ENCODE measurements at regions not wholly inside any gene's neighbourhood (a gene's known extent, or its start where the extent isn't known, plus 50 kb on each side); places are given as distances from the start of the nearest gene placed in this dataset.
"Not testable (repeated sequence)": the region's sequence is repeated elsewhere in the genome, so short reads cannot be mapped to it uniquely, and the experiment has no call there.

DNA sequence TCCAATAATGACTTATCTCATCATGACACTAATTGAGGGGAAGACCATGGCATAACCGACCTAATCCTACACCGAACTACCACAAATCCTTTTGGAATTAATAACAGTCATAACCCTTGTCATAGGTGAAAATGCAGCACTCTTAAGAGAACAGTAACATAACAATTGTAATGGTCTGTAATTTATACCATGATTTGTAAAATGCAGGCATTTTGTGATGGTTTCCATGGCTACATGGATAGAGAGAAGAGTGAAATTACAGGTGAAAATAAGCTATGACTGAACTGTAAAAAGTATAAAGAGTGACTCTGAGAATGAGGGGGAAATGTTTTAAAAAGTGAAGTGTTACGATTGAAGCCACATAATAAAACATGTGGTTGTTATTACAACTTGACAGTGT is 494.1 kb upstream of the SLC39A10 start:
- DNase-seq (ENCODE audit: low read depth in 2 of 2) = no peak

DNA sequence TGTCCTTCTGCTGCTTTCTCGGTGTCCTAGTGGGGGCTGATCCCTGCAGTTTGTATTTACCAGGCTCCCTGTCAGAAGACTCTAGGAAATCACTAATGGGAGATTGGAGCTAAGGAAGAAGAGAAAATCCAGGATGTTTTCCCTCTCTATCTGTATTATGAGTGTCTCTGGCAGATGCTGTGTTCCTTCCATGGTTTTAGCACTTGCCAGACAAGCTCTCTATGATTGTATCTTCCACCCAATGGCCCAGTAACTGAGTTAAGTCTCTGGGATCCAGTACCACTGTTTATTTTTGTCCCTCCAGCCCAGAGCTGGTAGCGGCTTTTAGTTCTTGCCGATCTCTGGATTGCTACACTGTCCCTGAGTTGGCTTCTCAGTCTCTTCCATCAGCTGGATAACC is 494.8 kb upstream of the SLC39A10 start:
- no peak for DNase-seq (ENCODE audit: low read depth in 2 of 2)

DNA sequence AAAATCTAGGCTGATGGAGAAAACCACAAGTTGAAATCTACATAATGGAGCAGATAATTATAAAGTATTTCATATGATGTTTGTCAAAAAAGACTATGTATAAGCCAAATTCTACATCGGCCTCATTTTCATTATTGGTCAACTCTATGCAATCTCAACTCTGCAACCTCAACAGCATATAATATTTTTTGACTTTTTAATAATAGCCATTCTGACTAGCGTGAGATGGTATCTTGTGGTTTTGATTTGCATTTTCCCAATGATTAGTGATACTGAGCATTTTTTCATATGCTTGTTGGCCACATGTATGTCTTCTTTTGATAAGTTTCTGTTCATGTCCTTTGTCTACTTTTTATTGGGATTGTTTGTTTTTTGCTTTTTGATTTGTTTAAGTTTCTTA is 496.1 kb upstream of the SLC39A10 start:
- DNase-seq (ENCODE audit: low read depth in 2 of 2) = no peak

DNA sequence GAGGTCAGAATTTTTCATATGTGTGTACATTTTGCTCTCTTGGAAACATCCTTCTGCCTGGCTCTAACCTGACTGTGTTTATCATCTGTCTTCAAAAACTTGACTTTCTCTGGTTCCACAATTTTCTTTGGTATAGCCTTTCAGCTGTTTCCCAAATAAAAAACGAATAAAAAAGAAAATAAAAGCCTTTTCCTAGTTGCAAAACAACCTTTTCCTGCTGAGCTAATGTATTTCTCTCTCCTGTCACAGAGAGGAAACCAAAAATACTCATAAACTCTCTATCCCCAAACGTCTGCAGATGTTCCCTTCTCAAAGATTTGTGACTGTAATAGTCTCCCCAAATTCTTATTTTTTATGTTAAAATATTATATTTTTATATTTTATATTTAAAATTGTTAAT is 505.3 kb upstream of the SLC39A10 start:
- DNase-seq (ENCODE audit: low read depth in 2 of 2) = no peak

DNA sequence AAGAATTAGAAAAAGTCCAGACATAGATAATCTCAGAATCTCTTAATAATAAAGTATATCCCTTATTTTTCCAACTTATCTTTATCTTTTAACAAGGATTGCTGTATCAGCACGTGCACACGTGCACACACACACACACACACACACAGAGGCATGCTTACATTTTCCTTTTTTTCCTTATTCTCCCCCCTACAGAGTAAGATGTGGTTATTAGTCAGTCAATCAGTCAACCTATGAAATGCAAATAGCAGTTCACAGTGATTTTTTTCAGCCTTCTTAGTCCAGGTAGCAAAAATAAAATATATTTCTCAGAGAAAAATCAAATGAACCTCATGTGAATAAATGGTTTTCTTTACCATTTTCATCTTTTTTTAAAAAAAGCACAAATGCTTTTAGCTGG is 506.2 kb upstream of the SLC39A10 start:
- DNase-seq (ENCODE audit: low read depth in 2 of 2) = no peak

DNA sequence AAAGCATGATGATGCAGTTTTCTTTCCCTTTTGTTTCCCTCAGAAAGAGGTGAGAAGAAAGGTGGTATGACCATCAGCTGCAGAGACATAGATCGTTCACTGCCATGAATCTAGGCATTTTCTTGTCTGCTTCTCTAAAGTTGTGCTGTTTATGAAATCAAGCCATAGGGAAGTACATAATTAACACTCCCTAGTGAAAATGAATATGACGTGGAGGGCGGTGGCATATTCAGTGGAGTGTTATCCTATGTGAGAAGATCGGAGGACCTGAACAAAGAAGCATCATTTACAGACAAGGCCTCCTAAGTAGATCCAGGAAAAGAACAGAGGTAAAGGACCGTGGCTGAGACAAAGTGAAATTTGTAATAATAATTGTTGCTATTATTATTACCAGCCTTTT is 509.0 kb upstream of the SLC39A10 start:
- no peak for DNase-seq (ENCODE audit: low read depth in 2 of 2)

DNA sequence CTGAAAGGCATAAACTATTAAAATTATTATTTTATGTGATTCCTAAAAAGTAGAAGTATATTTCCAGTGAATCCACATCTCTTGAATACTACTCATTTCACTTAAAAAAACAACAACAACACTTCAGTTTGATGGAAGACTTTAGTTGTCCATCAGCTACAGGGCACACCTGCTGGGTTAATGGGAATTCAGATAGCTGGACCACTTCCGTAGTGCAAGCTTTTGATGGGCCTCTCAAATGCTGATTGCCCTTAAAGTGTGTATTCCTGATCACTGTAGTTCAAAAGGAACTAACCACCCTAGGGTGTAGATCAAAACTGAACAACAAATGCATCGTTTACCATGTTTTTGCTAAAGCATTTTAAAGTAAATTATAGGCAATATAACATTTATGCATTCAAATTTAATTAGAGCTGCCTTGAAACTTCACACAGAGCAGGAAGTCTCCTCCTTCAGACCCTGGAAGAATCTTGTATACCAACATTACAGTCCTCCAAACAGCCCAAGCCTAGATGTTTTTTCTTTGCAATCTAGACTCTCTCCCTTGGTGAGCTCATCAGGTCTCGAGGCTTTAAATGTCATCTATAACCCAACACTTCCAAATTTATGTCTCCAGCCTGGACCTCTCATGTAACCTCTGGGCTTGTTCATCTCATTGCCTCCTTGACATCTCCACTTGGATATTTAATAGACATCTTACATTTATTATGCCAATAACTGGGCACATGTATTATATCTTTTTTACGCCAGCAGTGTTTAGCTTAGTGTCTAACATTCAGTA is 510.1 kb upstream of the SLC39A10 start:
- DNase-seq (ENCODE audit: low read depth in 2 of 2) = no peak

DNA sequence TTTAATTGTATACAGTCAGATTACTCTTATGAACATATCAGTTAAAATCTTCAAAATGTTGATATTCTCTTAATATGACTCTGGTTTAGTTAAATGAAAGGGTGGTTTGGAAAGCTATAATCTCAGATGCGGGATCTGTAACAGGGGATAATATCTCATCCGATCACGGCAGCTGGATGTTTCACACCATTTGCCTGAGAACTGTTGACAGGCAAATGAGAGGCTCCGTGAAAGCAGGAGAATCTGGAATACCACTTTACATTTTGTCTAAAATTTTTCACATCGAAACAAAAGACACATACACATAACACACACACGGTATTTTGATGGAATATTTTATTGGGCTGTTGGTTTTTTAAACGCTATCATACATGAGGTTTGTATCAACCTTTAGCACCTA is 518.6 kb upstream of the SLC39A10 start:
- DNase-seq (ENCODE audit: low read depth in 2 of 2) = no peak

DNA sequence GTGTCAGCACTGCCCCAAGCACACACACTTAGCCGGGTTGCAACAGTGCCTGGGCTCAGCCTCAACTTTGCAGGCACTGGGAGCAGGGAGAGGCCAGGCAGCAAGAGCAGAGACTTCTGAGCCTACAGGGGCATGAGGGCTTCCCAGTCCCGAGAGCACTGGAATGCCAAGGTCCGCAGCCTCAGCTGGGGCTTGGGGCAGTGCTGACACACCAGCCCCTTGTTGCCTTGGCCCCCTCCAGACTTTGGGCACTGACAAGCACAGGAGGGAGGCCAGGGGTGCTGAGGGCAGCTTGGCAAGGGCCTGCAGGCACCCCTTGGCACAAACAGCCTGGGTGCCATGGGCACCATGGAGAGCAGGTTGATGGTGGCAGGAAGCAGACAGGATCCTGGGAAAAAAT is 531.1 kb upstream of the SLC39A10 start:
- DNase-seq (ENCODE audit: low read depth in 2 of 2) = not testable (repeated sequence)

DNA sequence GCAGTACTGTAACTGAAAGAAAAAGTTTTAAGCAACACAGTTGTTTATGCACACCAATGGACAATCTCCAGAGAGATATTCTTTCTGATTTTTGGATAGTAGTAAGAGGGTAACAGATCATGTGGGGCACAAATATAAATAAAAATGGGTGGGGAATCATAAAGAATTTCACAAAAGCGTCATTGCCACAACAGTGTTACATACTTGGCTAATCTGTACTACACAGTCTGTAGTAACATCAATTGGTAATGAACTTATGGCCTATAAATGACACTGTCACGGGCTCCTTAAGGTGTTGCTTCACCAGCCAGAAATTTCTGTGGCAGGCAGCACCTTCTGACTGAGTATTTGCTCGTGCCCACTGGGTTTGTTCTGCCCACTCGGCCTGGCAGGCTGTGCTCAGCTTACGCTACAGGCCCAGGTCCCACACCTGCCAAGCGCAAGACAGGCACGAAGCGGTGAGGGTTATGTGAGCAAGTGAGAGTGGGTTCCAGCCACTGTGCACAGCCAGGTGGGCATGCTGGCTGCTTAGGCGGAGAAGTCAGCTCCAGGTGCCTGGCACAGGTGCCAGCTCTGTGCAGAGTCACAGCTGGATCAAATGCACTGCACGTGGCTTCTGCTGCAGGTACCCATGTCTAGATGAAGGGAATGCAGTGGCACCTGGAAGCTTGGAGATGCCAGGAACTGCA is 532.5 kb upstream of the SLC39A10 start:
- DNase-seq (ENCODE audit: low read depth in 2 of 2) = no peak

DNA sequence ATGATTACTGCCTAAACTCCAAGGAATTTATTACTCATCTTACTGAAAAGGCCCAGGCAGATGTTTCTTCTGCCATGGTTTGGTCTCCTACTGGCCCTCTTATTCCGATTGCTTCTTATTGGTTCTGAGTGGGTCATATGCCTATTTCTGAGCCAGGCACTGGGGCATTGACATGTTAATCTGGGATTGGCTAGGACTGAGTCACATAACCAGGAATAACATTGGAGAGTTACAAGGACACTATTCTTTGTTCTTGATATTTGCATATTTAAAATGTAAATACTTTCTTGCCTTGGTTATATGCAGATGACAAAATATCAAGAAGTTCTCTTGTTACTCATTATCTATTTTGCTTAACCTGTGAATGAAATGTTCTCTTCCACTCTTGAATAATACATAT is 534.4 kb upstream of the SLC39A10 start:
- no peak for DNase-seq (ENCODE audit: low read depth in 2 of 2)

DNA sequence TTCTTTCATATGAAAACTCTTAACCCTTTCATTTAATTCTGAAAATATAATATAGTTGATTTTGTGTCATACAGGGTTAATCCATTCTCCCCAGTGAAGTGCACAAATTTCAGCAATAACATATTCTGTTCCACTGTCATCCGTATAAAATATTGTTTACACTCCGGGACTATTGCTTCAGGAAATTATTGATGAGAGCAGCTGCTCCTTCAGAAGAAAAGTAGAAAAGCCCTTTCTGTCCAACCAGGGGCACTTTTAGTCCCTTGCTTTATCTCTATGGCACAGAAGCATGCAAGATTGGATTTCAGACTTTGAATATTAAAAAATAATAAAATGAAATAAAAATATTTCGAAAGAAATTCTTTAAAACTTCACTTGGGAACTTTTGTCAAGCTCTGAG is 535.7 kb upstream of the SLC39A10 start:
- no peak for DNase-seq (ENCODE audit: low read depth in 2 of 2)

DNA sequence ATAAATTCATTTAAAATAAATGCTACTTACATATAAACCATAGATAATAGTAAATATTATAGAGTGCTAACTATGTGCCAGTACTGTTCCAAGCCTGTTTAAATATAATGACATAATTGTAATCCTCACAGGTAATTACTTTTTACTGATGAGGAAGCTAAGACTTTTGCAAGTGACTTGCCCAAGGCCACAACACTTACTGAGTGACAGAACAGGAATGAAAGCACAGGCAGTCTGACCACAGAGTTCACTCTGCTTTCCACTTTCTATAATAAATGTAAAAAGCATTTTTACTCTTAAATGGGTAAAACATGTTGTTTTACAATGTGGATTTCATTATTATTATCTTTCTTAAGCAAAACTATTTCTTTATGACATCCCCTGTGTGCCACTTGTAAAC is 537.8 kb upstream of the SLC39A10 start:
- no peak for DNase-seq (ENCODE audit: low read depth in 2 of 2)

DNA sequence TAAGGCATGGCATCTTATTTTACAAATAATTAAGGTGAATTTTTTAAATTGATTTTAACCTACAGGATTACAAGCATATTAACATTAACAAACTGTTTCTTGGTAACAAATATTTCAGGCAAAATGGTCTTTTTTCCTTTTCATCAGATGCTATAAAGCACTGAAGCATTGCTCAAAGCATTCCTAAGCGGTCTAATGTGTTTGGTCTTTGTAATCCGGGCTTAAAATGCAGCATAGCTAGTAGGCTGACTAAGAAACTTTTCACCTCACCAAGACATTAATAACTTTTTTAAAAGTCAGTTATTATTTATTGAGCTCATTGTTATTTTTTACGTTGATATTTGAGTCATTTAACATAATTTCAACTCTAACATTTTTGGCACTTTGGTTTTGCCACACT is 538.8 kb upstream of the SLC39A10 start:
- DNase-seq (ENCODE audit: low read depth in 2 of 2) = no peak

DNA sequence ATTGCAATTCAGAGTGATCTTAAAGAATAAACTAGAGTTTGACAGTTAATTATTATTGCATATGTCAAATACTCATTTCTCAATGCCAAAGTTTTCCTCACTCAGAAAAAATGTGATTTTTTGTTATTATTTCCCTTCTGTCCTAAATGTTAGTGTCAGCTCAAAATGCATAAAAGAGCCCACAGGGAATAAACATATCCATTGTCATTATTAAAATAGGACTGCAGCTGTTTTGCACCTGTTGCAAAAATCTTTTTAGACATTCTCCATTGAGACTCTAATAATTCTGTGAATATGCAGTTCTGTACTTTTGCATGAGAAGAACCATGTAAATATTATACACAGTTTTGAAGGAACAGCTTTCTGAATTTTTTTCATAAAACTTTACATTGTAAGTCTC is 540.0 kb upstream of the SLC39A10 start:
- DNase-seq (ENCODE audit: low read depth in 2 of 2) = no peak

DNA sequence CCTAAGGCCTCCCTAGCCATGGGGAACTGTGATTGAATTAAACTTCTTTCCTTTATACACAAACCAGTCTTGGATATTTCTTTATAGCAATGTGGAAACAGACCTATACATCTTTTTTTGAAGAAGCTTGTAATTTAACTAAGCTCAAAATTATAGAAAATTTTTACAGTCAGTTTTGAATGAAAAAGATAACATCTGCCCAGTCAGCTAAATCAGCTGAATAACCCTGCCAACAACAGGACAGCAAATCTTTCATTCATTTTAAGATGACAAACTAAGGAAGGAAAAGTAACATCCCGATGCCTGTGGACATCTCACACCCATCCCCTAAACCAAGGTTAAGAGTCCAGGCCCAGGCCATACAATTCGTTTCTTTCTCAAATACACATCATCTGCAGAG is 541.3 kb upstream of the SLC39A10 start:
- DNase-seq (ENCODE audit: low read depth in 2 of 2) = no peak

DNA sequence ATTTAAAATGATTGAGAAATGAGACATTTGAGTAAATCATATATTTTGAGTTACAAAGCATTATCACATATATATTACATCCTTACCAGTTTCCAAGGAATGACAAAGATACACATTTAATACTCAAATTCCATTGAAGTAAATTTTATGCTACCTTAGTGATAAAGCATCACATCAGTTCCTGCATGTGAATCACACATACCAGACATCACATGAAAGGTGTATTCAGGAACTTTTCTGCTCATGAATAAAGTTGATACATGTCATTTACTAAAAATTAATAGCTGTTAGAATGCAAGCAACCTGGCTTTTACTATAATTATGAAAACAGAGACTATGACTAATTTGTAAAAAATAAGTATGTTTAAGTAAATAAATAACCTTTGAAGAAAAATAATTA is 548.8 kb upstream of the SLC39A10 start:
- no peak for DNase-seq (ENCODE audit: low read depth in 2 of 2)

DNA sequence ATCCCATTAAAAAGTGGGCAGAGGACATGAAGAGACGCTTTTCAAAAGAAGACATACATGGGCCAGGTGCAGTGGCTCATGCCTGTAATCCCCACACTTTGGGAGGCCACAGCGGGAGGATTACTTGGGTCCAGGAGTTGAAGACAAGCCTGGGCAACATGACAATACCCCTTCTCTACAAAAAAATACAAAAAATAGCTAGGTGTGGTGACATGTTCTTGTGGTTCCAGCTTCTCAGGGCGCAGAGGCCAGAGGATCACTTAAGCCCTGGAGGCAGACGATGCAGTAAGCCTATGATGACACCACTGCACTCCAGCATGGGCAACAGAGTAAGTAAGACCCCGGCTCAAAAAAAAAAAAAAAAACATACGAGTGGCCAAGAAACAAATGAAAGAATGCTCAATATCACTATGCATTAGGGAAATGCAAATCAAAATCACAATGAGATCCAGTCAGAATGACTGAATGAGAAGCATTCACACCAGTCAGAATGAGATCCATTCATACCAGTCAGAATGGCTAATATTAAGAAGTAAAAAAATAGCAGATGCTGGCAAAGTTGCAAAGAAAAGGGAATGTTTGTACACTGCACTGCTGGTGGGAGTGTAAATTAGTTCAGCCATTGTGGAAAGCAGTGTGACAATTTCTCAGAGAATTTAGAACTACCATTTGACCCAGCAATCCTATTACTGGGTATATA is 550.2 kb upstream of the SLC39A10 start:
- no peak for DNase-seq (ENCODE audit: low read depth in 2 of 2)

DNA sequence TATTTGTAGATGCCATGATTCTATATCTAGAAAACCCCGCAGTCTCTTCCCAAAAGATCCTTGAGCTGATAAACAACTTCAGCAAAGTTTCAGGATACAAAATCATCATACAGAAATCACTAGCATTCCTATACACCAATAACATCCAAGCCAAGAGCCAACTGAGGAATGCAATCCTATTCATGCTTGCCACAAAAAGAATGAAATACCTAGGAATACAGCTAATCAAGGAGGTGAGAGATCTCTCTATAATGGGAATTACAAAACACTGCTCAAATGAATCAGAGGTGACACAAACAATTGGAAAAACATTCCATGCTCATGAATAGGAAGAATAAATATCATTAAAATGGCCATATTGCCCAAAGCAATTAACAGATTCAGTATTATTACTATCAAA is 551.4 kb upstream of the SLC39A10 start:
- DNase-seq (ENCODE audit: low read depth in 2 of 2) = no peak

DNA sequence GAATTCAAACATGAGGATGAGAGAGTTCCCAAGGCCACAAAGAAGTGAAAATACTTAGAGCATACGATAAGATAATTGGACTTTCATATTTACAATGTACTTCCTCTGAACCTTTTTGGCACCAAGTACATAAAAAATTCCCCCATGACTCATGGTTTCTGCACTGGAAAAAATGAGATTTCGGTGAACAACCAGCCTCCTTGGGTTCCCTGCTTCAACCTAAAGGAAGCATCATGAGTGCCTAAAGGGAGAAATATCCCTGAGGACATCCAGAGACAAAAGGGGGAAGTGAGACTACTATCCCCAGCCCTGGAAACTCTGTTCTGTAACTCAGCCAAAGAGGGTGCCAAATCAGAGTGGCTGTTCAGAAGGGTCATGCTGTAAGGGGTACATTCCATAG is 562.7 kb upstream of the SLC39A10 start:
- DNase-seq (ENCODE audit: low read depth in 2 of 2) = no peak

DNA sequence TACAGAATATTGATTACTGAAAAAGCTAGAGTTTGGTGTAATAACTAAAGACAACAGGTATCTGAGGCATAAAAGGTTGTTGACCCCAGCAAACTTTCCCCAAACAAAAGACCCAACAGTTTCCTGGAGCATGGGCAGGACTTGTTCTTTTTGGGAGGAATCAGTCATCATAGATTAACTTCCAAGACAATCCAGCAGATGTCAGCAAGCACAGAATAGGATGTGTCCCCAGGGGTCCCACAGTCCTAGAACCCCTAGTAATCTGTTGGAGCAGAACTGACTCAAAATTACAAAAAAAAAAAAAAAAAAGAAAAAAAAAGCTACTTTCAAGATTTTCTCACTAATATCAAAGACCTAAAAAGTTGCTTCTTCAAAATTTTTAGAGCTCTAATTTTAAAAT is 564.7 kb upstream of the SLC39A10 start:
- DNase-seq (ENCODE audit: low read depth in 2 of 2) = no peak

DNA sequence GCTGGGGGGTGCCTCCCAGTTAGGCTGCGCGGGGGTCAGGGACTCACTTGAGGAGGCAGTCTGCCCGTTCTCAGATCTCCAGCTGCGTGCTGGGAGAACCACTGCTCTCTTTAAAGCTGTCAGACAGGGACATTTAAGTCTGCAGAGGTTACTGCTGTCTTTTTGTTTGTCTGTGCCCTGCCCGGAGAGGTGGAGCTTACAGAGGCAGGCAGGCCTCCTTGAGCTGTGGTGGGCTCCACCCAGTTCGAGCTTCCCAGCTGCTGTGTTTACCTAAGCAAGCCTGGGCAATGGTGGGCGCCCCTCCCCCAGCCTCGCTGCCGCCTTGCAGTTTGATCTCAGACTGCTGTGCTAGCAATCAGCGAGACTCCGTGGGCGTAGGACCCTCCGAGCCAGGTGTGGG is 584.2 kb upstream of the SLC39A10 start:
- not testable (repeated sequence) for DNase-seq (ENCODE audit: low read depth in 2 of 2)

DNA sequence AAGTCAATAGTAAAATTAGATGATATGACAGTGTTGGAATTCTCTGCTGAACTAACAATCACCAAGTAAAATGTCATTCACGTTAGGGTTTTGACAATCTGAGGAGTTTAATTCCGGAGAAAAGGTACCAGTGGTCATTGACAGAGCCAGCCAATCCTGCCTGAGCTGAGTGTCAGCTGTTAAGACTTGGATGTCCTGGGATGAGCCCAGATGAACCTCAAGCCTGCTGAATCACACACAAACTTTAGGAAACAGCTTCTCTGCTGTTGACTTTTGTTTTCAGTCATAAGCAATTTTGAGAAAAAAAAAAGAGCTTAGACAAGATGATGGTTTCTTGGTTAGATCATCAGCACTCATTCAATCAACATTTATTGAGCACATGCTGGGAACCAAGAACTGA is 600.0 kb upstream of the SLC39A10 start:
- no peak for DNase-seq (ENCODE audit: low read depth in 2 of 2)

Measured in fibroblast of skin of left biceps (primary cell).